GM19351 (cell line): ENCODE measurements at regions not wholly inside any gene's neighbourhood (a gene's known extent, or its start where the extent isn't known, plus 50 kb on each side); places are given as distances from the start of the nearest gene placed in this dataset.
"Not testable (repeated sequence)": the region's sequence is repeated elsewhere in the genome, so short reads cannot be mapped to it uniquely, and the experiment has no call there.

Experiments
- ATAC-seq: cut with Tn5 transposase; IDR thresholded peaks from one replicate; pipeline ENCODE4 v1.9.1; 2021; ENCODE audit warnings: mild to moderate bottlenecking, moderate library complexity; ENCODE audit not compliant: unreplicated experiment

DNA sequence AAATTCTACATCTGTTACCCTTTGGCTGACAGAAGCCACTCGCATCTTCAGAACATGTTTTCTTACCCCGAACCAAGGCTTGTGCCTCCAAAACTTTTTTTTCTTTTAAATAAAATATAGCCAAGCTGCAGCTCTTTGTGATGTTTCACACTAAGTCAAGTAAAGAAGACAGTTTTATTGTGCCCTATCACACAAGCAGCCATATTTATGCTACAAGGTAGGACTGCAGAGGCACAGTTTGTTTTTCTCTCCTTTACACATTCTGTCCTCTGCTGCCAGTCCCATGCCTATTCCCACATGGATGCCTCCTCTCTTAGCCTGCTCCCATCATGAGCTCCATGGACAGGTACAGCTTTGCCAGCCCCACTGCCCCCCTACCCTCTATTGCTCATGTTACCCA lies 219.6 kb upstream of the THUMPD2 start:
- ATAC-seq: no peak

DNA sequence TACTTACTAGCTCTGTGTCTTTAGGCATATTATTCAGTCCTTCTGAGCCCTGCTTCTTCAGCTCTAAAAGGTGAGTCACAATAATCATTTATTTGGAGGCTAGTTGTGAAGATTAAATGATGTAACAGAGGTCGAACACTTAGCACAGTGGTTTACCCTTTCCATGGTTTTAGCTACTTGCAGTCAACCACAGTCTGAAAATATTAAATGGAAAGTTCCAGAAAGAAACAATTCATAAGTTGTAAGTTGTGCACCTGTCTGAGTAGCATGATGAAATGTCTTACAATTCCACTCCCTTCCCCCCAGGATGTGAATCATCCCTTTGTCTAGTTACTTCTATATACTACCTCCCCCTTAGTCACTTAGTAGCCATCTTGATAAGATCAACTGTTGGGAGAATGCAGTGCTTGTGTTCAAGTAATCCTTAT lies 217.6 kb upstream of the THUMPD2 start:
- ATAC-seq: no peak

- no peak for ATAC-seq
Observed at GRCh38 chr2:39995005-39995737, 216.1 kb upstream of the THUMPD2 start.

DNA sequence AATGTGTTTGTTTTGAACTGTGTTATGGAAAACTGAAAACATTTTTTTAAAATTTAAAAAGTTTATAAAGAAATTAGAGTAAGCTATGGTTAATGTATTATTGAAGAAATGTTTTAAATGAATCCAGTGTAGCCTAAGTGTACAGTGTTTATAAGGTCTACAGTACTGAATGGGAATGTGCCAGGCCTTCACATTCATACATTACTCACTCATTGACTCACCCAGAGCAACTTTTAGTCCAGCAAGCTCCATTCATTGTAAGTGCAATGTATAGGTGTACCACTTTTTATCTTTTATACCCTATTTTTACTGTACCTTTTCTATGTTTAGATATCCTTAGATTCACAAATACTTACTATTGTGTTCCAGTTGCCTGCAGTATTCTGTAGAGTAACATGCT lies 215.1 kb upstream of the THUMPD2 start:
- ATAC-seq: no peak

- no peak for ATAC-seq
Observed at GRCh38 chr2:39991298-39991697, 212.2 kb upstream of the THUMPD2 start.

DNA sequence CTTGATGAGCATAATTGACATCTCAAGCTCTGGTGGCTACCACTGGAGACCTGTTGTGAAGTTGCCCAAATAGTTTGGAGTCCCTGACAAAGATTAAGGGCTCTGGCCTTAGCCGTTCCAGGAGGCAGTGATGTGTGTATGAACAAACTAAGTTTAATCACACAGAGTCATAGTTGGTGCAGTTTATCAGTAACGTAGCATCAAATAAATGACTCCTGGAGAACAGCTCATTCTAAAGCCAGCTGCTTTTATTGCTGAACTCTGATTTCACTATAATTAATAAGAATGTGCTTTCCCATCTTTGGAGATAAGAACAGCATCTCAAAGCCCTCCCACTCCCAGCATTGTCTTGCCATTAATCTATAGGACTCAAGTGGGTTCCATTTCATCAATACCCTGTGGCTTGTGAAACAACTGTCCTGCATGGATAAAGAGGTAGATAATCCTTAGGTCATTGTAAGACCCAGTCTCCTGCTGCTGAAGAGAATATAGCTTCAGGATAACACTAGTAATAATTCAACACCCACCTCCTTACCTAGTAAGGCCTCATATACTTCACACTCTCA lies 211.4 kb upstream of the THUMPD2 start:
- ATAC-seq: no peak

DNA sequence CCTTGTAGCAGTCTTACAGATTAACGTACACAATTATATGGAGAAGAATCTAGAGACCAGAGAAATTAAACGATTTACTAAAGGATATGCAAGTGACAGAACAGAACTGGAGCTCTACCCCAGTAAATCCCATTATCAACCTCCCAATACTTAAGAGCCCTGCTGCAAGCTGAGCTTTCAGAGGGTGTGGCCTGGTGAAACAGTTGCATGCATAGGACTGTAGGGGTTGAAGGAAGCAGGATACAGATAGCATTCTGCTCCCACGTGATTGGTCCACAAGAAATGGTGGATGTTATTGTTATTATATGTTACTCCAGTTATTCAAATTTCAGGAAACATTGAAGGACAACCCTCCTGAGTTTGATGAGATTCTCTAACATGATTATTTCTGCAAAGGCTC lies 210.8 kb upstream of the THUMPD2 start:
- no peak for ATAC-seq

DNA sequence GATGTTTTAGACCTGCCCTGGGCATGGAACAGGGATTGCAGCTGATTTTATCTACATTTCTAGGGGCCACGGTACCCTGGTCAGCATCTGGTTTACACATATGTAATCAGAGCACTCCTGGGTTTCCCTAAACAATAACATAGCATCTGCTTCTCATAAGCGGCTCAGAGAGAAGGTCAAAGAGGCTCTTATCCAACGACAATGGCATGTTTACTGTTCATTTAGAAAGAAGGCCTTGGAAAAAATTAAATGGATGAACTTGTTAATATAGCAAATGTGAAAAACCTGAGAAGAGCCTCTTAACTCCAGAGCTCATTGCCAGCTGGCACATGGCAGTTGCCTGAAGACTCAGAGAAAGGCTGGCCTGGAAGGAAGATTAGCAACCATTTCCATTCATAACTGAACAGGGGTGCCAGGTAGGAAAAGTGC lies 202.8 kb upstream of the THUMPD2 start:
- ATAC-seq: no peak

DNA sequence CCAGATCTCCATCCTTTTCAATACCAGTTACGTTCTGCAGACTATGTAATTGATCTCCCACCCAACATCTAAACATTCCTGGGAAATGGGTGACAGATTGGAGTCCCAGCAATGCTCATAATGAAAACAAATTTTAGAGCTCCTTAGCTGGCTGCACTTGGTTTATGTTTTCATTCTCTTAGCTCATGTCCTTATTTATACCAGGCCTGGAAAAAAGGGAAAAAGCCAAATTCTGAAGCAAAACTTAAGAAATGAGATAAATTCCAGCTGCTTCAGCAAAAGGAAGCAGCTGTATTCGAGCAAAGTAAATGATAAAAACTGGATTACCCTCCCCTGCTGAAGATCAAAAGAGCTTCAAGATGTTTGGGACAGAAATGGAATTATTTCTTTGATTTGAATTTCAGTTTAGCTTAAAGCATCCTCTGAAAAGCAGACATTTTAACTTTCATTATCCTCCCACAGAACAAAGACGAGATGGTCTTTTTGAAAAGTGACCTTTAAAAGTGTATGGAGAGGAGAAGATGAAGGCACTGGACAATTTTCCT lies 196.5 kb upstream of the THUMPD2 start:
- ATAC-seq: no peak

DNA sequence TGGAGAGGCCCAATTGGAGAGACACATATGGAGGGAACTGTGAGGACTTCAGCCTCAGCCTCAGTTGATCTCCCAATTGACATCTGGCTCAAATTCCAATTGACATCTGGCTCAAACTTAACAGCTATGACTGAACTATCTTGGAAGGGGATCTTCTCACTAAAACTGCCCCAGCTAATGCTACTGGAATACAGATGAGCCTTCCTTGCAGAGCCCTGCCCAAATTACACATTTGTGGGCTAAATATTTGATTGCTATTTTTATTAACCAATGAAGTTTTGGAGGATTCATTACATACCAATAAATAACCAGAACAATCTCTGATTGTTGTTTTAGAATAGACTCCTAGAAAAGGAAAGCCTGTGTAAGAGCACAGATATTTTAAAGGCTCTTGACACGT lies 189.0 kb upstream of the THUMPD2 start:
- no peak for ATAC-seq

DNA sequence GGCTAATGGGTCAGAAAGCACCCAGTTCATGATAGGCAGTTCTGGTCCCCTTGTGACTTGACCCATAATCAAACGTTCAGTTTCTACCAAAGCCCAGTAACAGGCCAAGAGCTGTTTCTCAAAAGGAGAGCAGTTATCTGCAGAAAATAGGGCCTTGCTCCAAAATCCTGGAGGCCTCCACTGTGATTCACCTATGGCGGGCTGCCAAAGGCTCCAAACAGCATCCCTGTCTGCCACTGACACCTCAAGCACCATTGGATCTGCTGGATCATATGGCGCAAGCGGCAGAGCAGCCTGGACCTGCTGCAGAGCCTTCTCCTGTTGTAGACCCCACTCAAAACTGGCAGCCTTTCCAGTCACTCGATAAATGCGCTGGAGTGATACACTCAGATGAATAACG lies 181.6 kb upstream of the THUMPD2 start:
- not testable (repeated sequence) for ATAC-seq

DNA sequence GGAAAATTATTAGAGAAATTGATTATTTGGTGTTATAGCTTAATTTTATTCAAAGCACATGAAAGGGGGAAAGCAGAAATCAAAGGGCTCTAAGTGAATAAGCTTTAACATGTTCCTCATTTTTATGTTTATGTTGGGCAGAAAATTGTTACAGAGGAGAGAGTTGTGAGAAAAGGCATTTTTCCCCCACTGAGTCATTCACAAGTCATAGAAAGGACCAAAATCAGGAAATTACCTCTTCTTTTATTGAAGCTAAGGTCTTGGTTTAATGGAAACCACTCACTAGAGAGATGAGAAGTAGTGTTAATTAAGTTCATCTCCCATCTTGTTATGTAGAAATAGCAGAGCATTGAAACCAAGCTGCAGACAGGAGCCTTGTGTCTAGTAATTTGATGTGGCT lies 175.3 kb upstream of the THUMPD2 start:
- no peak for ATAC-seq

DNA sequence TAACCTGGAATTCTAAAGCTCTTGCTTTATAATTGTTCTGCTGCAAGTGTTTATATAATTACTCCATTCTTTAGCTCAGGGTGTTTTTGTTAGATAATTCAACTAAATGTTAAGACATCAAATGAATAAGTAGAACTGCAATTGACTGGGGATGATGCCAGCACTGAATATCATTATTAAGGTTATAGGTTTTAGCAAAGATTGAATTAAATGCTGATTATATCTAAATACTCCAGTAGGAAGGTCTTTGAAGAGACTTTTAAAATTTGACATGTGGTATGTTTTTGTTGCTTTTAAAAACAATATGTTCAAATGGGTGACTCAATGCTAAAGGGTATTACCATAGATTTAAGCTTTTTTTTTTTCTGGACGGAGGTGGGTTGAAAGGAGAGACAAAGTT lies 170.1 kb upstream of the THUMPD2 start:
- ATAC-seq: no peak

DNA sequence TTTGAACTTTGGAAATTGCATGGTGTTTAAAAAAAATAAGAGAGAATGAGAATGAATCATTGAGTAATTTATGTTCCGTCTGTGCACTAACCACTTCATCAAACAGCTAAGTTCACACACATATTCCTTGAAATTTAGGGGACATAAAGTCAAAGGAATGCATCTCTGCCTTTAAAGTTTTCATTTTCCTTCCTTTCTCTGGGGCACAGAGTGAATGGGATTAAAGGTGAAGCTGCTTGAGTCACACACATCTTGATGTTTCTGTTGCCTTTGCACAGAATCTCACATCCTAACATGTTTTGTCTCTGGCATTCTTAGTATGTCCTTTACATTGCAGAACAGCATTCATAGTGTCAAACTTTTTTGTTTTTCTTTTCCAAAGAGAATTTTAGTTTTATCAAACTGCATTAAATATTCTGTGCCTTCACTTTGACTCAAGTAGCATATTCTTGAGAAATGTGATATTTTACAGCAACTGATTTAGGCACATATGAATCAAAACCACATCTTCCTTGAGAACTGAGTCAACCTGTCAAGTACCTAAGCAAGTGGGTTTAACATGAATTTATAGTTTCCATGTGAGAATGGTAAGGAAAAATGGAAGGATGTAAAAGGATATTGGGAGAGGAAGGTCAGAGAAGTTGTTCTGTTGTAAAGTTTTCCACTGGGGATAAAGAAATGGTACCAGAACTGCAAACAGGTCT lies 169.1 kb upstream of the THUMPD2 start:
- ATAC-seq: no peak

- ATAC-seq: no peak
Observed at GRCh38 chr2:39947294-39948015, 168.4 kb upstream of the THUMPD2 start.

GRCh38 chr2:39942950-39943349 lies 163.9 kb upstream of the THUMPD2 start:
- no peak for ATAC-seq

DNA sequence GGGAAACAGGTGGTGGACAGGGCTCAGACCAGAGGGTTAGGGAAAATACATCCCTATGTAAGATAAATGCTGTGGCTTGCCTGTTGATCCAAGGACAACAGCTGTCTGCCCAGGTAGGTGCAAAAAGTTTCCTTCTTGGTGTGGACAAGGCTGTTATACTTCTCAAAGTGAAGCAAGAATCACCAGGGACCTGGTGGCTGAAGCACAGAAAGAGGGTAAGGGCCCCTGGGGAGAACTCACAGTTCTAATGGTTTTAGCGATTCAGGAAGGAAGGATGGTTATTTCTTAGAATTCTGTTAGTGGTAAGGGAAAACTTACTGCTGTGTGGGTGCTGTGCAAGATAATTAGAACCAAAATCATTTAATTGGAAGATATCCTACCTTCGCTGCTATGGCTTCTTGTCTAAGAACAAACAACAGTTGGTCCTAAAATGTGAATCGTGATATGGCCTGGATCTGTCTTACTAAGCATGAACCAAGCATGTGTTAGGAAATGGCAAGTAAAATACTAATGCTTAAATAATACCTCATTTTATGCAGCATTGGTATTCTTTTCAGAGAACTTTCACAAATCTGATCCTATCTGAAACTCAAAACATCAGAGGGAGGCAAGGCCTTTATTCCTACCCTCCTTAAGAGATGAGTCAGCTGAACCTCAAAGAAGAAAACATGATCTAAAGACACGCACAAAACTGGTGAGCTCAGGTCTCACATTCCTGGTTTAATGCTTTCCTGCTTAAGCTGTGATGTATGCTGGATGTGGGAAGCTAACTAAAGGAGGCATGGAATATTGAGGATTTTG lies 159.2 kb upstream of the THUMPD2 start:
- no peak for ATAC-seq

DNA sequence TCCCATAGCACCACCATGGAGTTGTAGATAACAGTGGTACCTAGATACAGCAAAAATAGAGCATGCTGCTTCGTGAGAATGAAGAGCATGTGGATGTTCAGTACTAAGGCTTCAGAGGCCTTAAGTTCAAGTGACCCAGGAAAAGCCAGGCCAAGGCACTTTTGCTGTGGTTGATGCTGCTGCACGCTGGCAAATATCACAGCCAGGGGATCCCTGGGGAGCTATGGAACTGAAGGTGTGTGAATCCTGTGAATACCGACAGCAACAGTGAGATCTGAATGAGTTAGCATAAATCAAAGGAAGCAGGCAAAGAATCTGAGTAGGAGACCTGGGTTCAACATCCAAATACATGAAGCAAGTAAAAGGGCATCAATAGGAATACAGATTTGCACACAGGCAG lies 158.6 kb upstream of the THUMPD2 start:
- no peak for ATAC-seq

GRCh38 chr2:39934851-39935250 lies 155.8 kb upstream of the THUMPD2 start:
- no peak for ATAC-seq

DNA sequence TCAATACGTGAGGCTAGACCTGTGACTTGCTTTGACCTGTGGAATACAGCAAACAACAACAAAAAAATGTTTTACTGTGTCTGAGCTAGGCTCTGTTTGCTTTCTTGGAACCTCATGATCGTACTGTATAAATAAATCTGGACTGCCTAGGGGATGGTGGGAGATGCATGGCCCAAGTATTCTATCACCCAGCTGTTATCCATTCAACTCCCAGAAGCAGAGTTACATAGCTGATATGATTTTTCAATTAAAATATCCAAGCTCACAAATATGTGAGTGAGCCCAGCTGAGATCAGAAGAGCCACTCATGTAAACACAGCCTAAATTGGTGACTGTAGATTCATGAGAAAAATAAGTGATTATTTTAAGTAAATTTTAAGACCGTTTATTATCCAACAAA lies 154.1 kb upstream of the THUMPD2 start:
- ATAC-seq: no peak

DNA sequence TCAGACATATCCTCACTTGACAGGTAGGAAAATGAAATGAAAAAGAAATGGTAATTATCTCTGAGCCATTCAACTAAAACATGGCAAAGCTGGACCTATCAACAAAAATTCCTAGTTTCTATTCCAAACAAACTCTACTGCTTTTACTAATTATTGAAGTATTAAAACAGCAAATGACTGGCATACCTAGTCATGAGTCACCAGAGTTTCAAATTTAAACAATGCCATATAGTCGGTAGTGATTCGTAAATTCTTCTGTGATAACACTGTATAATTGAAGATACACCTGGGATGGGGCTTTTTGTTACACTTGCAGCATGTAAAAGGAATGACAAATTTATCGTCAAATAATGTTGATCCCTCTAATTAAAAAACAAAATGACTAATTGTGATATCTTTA lies 153.1 kb upstream of the THUMPD2 start:
- no peak for ATAC-seq
